Fibroblast of peridontal ligament (primary cell): ENCODE measurements at regions not wholly inside any gene's neighbourhood (a gene's known extent, or its start where the extent isn't known, plus 50 kb on each side); places are given as distances from the start of the nearest gene placed in this dataset.
"Not testable (repeated sequence)": the region's sequence is repeated elsewhere in the genome, so short reads cannot be mapped to it uniquely, and the experiment has no call there.

Source experiments
- DNase-seq: peaks from one replicate; pipeline ENCODE4 v3.0.0-alpha.2; 2010; ENCODE audit errors: extremely low read depth

DNA sequence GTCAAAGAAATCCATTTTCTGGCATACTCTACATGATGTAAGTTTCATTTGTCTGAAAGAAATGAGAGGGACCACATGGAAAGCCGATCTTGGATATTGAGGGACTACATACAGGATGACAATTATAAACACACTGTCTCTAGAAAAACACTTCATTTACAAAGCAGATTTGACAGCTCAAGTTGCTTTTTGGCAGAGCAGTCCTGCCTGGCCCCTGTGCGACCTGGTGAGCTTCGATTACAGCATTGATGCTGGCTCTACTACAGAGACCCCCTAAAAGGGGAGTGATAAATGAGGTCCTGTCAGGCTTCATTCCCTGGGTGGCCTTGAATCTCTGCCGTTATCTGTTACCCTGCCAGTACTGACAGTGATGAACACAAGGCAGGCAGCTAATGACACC lies 215.2 kb upstream of the NOCT start:
- no peak for DNase-seq

DNA sequence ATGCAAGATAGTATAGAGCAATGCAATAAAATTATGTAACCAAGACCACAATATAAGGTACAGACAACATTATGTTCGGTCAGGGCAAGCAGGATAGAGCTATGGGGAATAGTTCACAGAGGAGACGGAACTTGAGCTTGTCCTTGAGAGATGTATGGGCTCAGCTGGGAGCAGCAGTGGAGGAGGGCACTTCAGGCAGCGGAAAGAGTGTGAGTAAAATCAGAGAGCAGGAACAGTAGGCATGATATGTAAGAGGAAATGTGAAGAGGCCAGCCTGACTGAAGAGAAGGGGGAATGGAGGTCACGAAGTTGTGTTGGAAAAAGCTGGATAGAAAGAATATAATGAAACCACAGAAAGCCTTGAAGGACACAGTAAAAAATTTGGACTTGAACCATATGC lies 217.2 kb upstream of the NOCT start:
- no peak for DNase-seq

- no peak for DNase-seq
Measured at GRCh38 chr4:138797646-138798045, 217.9 kb upstream of the NOCT start.

GRCh38 chr4:138796761-138797160 lies 218.8 kb upstream of the NOCT start:
- DNase-seq: no peak

- no peak for DNase-seq
Measured at GRCh38 chr4:138790706-138791340, 224.8 kb upstream of the NOCT start.

DNA sequence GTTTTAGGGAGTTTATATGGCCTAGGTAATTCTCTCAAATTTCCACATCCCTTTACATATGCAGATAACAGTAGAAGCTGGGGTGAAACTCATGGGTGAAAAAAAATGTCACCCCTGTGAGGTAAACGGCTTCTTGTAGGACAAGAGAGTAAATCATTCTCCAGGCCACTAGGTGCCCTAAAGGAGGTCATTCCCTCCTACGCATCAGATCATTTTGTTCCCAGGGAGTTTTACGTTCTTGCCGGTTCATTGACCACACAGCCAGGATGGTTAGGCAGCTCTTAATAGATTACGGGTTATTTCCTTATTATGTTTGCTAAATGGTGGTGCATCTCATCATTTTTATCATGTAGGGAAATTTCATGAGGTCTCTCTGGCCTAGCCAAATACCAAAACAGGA lies 225.8 kb upstream of the NOCT start:
- no peak for DNase-seq

GRCh38 chr4:138788857-138789256 lies 226.7 kb upstream of the NOCT start:
- DNase-seq: no peak

DNA sequence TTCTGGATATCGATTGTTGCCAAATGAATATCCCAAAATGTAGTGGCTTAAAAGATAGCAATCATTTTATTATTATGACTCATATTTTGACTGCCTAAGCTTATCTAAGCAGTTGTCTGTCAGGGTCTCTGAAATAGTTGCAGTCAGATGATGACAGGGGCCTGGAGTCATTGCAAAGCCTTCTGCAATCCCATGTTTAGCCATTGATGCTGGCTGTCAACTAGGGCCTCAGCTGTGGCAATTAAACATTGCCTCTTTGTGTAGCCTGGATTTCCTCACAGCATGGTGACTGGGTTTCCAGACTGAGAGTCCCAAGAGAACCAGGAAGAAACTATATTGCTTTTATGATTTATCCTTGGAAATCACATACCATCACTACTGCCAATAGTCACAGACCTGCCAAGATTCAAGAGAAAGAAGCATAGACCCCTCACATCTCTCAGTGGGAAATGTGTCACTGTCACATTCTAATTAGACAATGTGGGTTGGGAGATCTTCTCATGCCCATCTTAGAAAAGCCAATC lies 227.3 kb upstream of the NOCT start:
- no peak for DNase-seq

DNA sequence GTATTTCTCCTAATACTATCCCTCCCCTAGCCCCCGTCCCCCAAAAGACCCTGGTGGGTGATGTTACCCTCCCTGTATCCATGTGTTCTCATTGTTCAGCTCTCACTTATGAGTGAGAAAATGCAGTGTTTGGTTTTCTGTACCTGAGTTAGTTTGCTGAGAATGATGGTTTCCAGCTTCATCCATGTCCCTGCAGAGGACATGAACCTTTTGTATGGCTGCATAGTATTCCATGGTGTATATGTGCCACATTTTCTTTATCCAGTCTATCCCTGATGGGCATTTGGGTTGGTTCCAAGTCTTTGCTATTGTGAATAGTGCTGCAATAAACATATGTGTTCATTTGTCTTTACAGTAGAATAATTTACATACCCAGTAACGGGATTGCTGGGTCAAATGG lies 235.8 kb upstream of the NOCT start:
- DNase-seq: not testable (repeated sequence)

- DNase-seq: no peak
Measured at GRCh38 chr4:138775890-138776289, 239.7 kb upstream of the NOCT start.

GRCh38 chr4:138775489-138775888 lies 240.1 kb upstream of the NOCT start:
- DNase-seq: no peak

- DNase-seq: no peak
Measured at GRCh38 chr4:138774940-138775339, 240.6 kb upstream of the NOCT start.

DNA sequence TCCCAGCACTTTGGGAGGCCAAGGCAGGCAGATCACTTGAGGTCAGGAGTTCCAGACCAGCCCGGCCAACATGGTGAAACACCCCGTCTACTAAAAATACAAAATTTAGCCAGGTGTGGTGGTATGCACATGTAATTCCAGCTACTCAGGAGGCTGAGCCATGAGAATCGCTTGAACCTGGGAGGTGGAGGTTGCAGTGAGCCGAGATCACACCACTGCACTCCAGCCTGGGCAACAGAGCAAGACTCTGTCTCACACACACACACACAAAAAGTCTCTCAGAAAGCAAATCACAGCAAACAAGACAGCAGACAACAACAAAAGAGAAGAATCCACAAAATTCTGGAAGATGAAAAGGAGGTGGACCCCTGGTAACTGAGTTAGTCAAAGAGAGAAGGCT lies 241.5 kb upstream of the NOCT start:
- DNase-seq: not testable (repeated sequence)

- DNase-seq: no peak
Measured at GRCh38 chr4:138773321-138773720, 242.3 kb upstream of the NOCT start.

GRCh38 chr4:138772366-138772765 lies 243.2 kb upstream of the NOCT start:
- no peak for DNase-seq

- no peak for DNase-seq
Measured at GRCh38 chr4:138770818-138771217, 244.8 kb upstream of the NOCT start.

DNA sequence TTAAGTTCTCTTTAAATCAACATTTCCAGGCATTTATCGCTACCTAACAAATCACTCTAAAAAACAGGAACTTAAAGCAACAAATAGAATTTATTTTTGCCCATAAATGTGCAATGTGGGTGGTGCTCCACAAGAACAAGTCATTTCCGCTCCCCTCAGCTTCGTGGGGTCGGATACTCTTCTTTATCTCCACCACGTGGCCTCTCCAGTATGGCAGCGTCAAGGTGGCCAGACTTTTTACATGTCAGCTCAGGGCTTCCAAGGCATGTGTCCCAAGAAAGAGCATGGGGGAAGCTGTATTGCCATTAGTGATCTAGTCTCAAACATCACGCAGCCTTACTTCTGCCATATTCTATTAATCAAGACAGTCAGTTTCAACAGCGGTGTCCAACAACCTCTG lies 249.2 kb upstream of the NOCT start:
- DNase-seq: no peak

GRCh38 chr4:138765442-138765841 lies 250.1 kb upstream of the NOCT start:
- DNase-seq: no peak

- DNase-seq: no peak
Measured at GRCh38 chr4:138761638-138762220, 253.9 kb upstream of the NOCT start.

DNA sequence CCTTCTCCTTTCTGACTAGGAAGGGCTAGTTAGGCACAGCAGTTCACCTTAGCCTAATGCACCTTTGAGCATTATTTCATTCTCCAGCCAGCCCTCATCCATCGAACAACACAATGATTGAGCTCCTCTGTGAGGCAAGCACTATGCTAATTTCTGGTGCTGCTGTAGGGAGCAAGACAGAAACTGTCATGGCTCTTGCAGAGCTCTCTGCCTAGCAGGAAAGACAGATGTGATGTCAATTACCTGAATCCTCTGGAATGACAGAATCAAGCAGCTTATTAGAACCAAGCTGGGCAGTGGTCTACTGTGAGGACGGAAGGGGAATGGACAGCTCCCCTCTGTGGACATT lies 256.1 kb upstream of the NOCT start:
- DNase-seq: no peak

DNA sequence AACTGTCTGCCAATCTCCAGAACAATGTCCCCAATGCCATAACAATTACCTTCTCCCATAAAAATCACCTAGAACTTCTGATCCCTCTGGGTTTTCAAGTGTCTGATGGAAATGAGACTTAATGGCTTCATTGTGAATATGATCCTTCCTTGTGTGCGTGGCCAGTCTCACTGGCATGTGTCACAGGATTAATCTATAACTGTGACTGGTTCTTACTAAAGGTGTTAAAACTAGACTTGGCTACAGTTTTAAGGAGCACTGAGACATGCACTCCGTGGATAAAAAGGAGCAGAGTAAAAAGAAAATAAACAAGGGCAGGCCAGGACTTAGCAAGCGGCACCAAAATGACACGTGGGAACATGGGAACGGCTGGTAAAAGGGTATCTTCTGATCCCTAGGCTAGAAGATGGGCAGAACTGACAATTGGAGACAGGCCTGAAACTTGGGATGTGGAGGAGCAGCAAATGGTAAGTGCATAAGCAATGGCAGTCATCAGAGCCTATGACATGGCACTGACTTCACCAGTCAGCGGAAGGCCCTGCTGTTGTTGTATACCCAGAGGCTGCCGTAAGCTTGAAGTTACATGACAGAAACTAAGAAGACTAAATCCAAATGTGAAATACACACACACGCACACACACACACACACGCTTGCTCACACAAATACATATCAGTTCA lies 256.6 kb upstream of the NOCT start:
- no peak for DNase-seq

GRCh38 chr4:138758196-138758595 lies 257.4 kb upstream of the NOCT start:
- no peak for DNase-seq

GRCh38 chr4:138757432-138757831 lies 258.1 kb upstream of the NOCT start:
- peak; percentile 51 for DNase-seq
